Gastrocnemius medialis (tissue), 4 donors: ENCODE measurements at regions not wholly inside any gene's neighbourhood (a gene's known extent, or its start where the extent isn't known, plus 50 kb on each side); places are given as distances from the start of the nearest gene placed in this dataset.

ENCODE experiments used
- ATAC-seq, 2 donors: fragments of 150-250 bp; one replicate each; pipeline ENCODE4 v1.9.1; 2016
- DNase-seq, 2 donors: peaks; one replicate each; pipeline ENCODE4 v3.0.0-alpha.2; 2019
- H3K27ac ChIP-seq, 4 donors: fragments of 200-600 bp; sonication (generic); 1 replicate in 1 of 4; 2 replicates in 3 of 4; pipeline ENCODE4 v1.5.1; 2016 to 2018; ENCODE audit warnings: mild to moderate bottlenecking in 2 of 4, moderate library complexity in 1 of 4
- H3K27me3 ChIP-seq, 3 donors: fragments of 200-600 bp; sonication (generic) in 2 of 3; 1 replicate in 1 of 3; 2 replicates in 2 of 3; pipeline versions ENCODE4 v1.5.1 to v1.6.0; 2016 to 2019; ENCODE audit warnings: mild to moderate bottlenecking in 1 of 3, moderate library complexity in 1 of 3
- H3K36me3 ChIP-seq, 2 donors: fragments of 200-600 bp; sonication (generic) in 1 of 2; one replicate each; pipeline ENCODE4 v1.5.1; 2017 to 2018
- H3K4me1 ChIP-seq, 2 donors: fragments of 200-600 bp; sonication (generic) in 1 of 2; one replicate each; pipeline ENCODE4 v1.5.1; 2016 to 2017; ENCODE audit warnings: mild to moderate bottlenecking in 2 of 2
- H3K4me3 ChIP-seq, 4 donors: fragments of 200-600 bp; sonication (generic) in 3 of 4; 1 replicate in 1 of 4; 2 replicates in 3 of 4; pipeline ENCODE4 v1.5.1; 2016 to 2019; ENCODE audit warnings: mild to moderate bottlenecking in 2 of 4
- H3K9me3 ChIP-seq, 3 donors: fragments of 200-600 bp; sonication (generic) in 2 of 3; 1 replicate in 1 of 3; 2 replicates in 2 of 3; pipeline ENCODE4 v1.5.1; 2016 to 2019
- POLR2A ChIP-seq, 2 donors: fragments of 450-650 bp; IDR thresholded peaks; one replicate each; pipeline ENCODE4 v1.6.1; 2017; ENCODE audit warnings: antibody characterized with exemption in 2 of 2, mild to moderate bottlenecking in 2 of 2, moderate library complexity in 2 of 2
- in situ Hi-C, 4 donors: fragments of 200-750 bp; cut with MboI; loops; one replicate each; pipeline versions ENCODE4 v1.15.0 to v1.8.0; 2017; ENCODE audit warnings: low sequenced_read_pairs in 4 of 4
- intact Hi-C: fragments of 100-400 bp; cut with DNase I; formaldehyde crosslinking; loops from one replicate; pipeline ENCODE4 v1.15.1; 2023; ENCODE audit warnings: low total_unique reads
- TF ChIP-seq, protein P1 (sequence below), 5 experiments: fragments of 450-650 bp in 3 of 5; fragments of 200-600 bp in 2 of 5; sonication (generic) in 2 of 5; IDR thresholded peaks in 4 of 5; conservative IDR thresholded peaks in 1 of 5; 1 replicate in 4 of 5; 2 replicates in 1 of 5; pipeline ENCODE4 v1.5.1; 2016 to 2019; ENCODE audit warnings: antibody characterized with exemption in 5 of 5, mild to moderate bottlenecking in 3 of 5, moderate library complexity in 3 of 5

DNA sequence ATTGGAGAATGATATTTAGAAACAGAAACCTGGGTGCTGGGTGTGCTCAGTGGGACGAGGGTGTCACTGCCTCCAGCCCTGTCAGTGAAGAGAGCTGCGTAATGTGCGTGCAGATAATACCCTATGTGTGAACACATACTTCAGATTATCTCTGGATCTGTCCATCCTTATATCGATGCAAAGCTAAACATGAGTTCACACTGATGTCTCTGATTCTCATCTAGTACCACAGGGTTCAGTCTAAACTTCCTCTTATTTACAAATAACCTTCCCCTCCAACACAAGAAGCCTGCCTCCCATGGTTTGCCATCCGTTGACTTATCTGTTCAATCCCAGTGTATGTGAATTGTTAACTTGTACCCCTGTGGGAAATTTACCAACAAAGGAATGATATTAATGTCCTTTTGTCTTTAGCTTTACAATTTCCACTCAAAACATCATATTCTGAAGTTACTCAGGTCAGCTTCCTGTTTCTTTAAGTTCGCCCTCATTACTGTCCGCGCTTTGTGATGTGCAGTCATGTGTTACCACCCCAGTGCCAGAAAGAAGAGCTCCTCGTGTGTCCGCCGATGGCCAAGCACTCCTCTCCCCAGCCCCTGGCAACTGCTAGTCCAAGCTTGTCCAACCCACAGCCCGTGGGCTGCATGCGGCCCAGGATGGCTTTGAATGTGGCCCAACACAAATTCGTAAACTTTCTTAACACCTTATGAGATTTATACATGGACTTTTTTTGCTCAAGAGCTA, 108.2 kb downstream of the RTP5 start:
- Histone ChIP-seq H3K9me3 (no peaks in the 10 kb centered on the region), H3K27ac (no peak overlapping the region), H3K36me3 (no peaks in the 10 kb centered on the region), H3K4me3 (no peak overlapping the region), H3K27me3 (no peaks in the 10 kb centered on the region), H3K4me1 (no peaks in the 10 kb centered on the region)
- TF ChIP-seq, protein P1, sequence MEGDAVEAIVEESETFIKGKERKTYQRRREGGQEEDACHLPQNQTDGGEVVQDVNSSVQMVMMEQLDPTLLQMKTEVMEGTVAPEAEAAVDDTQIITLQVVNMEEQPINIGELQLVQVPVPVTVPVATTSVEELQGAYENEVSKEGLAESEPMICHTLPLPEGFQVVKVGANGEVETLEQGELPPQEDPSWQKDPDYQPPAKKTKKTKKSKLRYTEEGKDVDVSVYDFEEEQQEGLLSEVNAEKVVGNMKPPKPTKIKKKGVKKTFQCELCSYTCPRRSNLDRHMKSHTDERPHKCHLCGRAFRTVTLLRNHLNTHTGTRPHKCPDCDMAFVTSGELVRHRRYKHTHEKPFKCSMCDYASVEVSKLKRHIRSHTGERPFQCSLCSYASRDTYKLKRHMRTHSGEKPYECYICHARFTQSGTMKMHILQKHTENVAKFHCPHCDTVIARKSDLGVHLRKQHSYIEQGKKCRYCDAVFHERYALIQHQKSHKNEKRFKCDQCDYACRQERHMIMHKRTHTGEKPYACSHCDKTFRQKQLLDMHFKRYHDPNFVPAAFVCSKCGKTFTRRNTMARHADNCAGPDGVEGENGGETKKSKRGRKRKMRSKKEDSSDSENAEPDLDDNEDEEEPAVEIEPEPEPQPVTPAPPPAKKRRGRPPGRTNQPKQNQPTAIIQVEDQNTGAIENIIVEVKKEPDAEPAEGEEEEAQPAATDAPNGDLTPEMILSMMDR (IDR thresholded peaks at IDR 0.05 in 4 of 5, conservative IDR thresholded peaks at IDR 0.05 in 1 of 5): no peak
- TF ChIP-seq POLR2A (IDR thresholded peaks at IDR 0.05): no peak
- in situ Hi-C loops: no loop called here
- DNase-seq (no peak), ATAC-seq (no peak)
- intact Hi-C loops: no loop called here

- Histone ChIP-seq H3K4me3 (no peak overlapping the region), H3K27ac (no peak overlapping the region), H3K4me1 (no peaks in the 10 kb centered on the region), H3K36me3 (no peaks in the 10 kb centered on the region), H3K9me3 (no peaks in the 10 kb centered on the region), H3K27me3 (no peaks in the 10 kb centered on the region)
- intact Hi-C loops: no loop called here
- TF ChIP-seq POLR2A (IDR thresholded peaks at IDR 0.05): no peak
- TF ChIP-seq, protein P1 (IDR thresholded peaks at IDR 0.05 in 4 of 5, conservative IDR thresholded peaks at IDR 0.05 in 1 of 5): no peak
- ATAC-seq (no peak), DNase-seq (no peak)
- in situ Hi-C loops: no loop called here
Observed at GRCh38 chr2:241978670-241979069, 109.1 kb downstream of the RTP5 start.

GRCh38 chr2:241980193-241980592, 110.7 kb downstream of the RTP5 start:
- Histone ChIP-seq H3K36me3 (no peaks in the 10 kb centered on the region), H3K4me1 (no peaks in the 10 kb centered on the region), H3K9me3 (no peaks in the 10 kb centered on the region), H3K27ac (no peak overlapping the region), H3K4me3 (no peak overlapping the region), H3K27me3 (no peaks in the 10 kb centered on the region)
- ATAC-seq: no peak
- TF ChIP-seq POLR2A (IDR thresholded peaks at IDR 0.05): no peak
- TF ChIP-seq, protein P1 (IDR thresholded peaks at IDR 0.05 in 4 of 5, conservative IDR thresholded peaks at IDR 0.05 in 1 of 5): no peak
- in situ Hi-C loops (no loop called here), intact Hi-C loops (no loop called here)
- DNase-seq: no peak

- no peak overlapping the region for H3K4me3 ChIP-seq
- in situ Hi-C loops: no loop called here
- no peaks in the 10 kb centered on the region for H3K36me3 ChIP-seq
- TF ChIP-seq, protein P1 (IDR thresholded peaks at IDR 0.05 in 4 of 5, conservative IDR thresholded peaks at IDR 0.05 in 1 of 5): no peak
- no peak for TF ChIP-seq POLR2A (IDR thresholded peaks at IDR 0.05)
- no peak for ATAC-seq
- DNase-seq: no peak
- no peaks in the 10 kb centered on the region for H3K27me3 ChIP-seq
- intact Hi-C loops: no loop called here
- no peaks in the 10 kb centered on the region for H3K9me3 ChIP-seq
- H3K4me1 ChIP-seq: no peaks in the 10 kb centered on the region
- no peak overlapping the region for H3K27ac ChIP-seq
Observed at GRCh38 chr2:241981076-241981700, 111.7 kb downstream of the RTP5 start.
